NCI-H510A treated with DMSO at 0.1 percent for 48 hours (cell line): ENCODE measurements at regions not wholly inside any gene's neighbourhood (a gene's known extent, or its start where the extent isn't known, plus 50 kb on each side); places are given as distances from the start of the nearest gene placed in this dataset.

Experiments
- DNase-seq: peaks from one replicate; lab custom pipeline; 2025; lab: John Stamatoyannopoulos, UW

DNA sequence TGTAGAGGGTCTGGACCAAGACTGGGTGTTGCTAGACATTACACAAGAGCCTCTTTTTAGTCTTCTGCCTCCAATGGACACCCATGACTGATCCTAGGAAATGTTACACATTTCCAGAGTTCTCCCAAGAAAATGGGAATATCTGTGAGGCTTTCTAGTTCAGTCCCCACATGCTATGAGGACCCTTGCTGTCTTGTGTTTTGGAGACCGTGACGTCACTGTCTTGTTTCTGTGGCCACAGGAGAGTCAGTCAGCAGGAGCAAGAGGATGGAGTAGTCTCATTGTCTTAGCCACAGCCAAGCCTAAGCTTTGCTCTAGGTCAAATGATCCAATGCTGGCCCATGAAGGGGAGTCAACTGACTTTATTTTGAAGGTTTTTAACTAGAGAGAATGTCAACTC lies 820.1 kb upstream of the RBFOX1 start:
- no peak for DNase-seq

- no peak for DNase-seq
Measured at GRCh38 chr16:6510261-6510660, 822.4 kb upstream of the RBFOX1 start.

DNA sequence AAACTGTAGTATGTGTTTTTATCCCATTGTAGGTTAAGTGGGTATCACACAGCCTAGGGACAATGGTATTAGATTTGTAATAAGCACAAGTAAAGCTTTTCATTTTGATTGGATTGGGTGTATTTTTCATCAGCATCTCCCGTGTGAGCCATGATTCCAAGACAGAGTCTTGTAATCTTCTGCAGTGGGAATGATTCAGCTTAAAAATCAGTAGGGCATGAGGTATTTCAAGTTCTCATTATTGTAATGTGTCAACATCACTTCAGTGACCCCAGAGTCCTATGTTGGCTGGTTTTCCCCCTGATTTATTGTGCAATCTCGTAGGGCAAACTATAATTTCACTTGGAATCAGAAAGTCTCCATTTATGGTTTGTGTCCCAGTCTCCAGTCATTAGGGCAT lies 833.2 kb upstream of the RBFOX1 start:
- DNase-seq = no peak

- DNase-seq = no peak
Measured at GRCh38 chr16:6498858-6499257, 833.8 kb upstream of the RBFOX1 start.

- DNase-seq = no peak
Measured at GRCh38 chr16:6496996-6497395, 835.6 kb upstream of the RBFOX1 start.

- DNase-seq = no peak
Measured at GRCh38 chr16:6495486-6496210, 837.0 kb upstream of the RBFOX1 start.

- no peak for DNase-seq
Measured at GRCh38 chr16:6494716-6495115, 837.9 kb upstream of the RBFOX1 start.

DNA sequence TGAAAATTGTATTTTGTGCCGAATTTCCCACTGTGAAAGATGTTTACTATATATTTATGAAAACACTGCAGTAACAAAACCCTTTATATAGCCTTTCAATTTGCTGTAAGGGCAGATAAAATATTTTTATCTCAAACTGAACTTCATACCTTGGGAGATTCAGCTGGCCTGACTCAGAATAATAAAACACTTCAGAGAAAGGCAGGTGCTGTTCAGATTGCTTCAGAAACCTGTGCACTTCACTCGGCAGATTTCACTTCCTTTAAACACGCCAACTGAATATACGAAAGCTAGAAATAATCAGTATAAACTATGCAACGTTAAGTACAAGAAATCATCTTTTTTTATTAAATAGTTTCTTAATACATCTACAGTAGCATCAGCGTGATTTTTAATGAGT lies 839.1 kb upstream of the RBFOX1 start:
- no peak for DNase-seq

GRCh38 chr16:6492742-6493141 lies 839.9 kb upstream of the RBFOX1 start:
- DNase-seq = no peak

DNA sequence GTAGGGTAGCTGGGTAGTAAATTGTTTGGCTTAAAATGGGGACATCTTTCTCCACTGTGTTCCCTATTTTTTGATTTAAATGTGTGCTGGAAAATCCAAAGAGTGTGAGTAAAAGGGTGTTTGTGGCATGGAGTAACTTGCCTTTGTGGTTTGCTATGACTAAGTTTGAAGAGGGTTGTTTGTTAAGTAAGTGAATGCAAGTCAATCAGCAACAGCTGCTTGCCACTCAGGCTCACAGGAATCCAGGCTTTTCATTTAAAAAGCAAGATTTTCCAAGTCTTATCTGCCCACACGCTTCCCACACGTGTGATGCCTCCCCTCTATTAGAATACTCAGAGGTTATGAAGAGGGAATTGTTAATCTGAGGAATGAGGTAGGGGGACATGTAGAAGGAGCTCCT lies 847.7 kb upstream of the RBFOX1 start:
- no peak for DNase-seq

DNA sequence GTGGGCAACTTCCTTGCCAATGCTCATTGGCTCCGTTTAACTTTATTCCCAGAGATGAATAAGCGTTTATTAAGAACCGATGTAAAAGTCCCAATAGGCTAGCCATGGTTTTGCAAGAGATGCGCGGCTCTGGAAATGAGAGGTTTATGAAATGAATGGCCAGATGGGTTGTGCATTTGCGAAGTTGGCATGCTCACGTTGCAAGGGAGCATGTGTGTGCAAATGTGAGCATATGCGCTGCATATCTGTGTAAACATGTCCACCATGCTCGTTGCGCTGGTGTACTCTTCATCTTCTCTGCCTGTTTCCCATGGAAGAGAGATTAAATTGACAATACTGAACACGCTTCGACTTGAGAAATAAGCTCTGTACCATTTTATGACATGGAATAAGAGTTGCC lies 848.6 kb upstream of the RBFOX1 start:
- DNase-seq = no peak

DNA sequence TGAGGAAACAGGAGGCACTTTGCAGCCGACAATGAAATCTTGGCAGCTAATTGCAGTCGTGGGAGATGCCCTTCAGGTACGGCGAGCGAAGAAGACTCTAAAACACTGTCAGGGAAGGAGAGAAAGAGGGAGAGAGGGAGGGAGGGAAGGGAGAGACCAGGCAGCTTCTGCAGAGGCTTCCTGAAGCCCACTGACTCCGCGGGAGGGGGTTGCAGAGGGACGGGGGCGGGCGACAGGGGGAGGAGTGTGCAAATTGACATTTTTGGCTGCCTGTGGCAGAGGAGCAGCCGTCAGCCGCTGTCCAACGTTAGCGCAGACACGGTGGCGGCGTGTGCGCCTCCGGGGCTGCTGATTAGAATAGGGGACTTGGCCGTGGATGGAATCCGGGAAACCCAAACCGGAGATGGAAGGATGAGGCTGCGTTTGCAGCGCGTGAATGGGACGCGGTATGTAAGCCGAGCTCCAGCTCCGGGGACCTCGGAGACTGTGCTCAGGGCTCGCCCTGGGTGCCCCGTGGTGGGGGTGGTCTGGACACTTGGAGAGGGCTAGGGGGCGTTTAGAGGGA lies 849.1 kb upstream of the RBFOX1 start:
- DNase-seq = no peak

DNA sequence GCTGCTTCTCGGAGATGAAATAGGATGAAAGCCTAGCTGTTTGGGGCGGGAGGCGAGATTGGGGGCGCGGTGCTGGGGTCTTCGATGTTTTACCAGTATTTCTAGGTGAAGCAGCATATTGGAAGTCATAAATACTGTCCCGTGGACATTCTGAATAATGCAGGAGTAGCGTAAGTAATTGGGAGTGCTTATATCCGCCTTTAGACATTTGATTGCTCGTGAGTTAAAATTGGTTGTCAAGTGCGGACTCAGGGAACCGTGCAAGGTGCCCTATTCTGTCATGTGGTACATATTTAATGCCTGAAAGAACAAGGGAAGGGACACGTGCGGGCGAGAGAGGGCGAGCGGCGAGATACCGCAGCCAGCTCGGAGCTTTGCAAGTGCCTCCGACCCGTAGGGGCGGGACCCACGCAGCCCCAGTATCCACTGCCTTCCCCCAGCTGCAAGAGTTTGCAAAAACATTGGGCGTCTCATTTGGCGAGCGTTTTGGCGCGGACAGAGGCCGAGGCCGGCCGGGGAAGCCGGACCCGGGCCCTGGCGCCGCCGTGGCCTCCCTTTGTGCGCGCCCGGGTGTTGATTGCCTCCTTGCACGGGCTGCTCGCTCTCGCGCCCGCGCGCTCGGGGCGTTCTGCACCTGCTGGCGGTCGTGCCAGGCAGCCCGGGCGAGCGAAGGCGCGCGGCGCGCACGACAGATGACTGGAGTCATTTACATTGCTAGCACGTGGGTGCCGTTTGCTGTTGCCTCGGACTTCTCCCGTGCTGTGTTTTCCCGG lies 849.8 kb upstream of the RBFOX1 start:
- DNase-seq = no peak

GRCh38 chr16:6481894-6482293 lies 850.8 kb upstream of the RBFOX1 start:
- no peak for DNase-seq

- DNase-seq = no peak
Measured at GRCh38 chr16:6453742-6454141, 878.9 kb upstream of the RBFOX1 start.

DNA sequence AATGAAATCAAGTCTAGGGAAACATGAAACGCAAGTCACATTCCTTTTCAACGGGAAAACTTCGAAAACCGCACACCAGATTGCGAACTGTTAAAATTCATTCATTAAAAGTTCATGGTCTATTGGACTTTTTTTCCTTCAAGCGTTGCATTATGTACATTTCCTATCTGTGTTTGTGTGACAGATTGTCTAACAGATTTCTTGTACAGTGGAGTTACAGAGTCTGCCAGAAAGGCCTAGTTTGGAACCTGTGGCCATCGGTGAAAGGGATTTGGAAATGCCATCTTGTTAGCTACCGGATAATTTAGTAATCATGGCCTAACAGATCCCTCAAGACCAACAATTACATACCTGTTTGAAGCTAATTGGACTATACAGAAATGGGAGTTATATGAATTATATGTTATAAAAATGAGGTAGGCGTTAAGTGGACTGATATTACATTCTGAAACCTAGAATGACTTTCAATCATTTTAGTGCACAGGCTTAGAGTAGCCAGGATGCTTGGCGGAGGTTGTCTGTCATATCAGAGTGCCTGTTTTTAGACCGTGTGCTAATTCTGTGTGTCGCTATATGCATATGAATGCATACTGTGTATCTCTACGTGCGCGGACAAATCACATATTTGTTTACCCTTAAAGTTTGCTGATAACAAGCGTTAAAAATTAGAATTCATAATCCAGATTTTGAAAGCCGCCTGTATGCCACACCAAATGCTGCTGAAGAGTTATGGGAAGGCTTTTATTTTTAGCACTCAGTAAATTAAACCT lies 885.4 kb upstream of the RBFOX1 start:
- DNase-seq = no peak

DNA sequence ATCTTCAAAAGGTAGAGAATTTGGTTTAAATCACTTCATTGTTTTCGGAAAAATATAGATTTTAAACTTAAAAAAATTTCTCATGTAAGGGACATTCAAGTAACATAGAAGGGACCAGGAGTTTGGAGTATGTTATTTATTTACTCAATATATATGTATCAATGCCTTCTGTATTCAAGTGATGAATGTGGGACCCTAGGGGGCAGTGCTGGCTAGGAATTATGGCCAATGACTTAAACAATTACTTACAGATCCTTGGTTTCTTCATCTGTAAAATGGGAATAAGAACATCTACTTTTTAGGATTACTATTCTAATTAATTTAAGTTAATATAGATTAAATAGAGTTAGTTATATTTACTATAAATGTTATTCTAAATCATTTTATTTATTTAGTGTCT lies 886.3 kb upstream of the RBFOX1 start:
- DNase-seq = no peak

DNA sequence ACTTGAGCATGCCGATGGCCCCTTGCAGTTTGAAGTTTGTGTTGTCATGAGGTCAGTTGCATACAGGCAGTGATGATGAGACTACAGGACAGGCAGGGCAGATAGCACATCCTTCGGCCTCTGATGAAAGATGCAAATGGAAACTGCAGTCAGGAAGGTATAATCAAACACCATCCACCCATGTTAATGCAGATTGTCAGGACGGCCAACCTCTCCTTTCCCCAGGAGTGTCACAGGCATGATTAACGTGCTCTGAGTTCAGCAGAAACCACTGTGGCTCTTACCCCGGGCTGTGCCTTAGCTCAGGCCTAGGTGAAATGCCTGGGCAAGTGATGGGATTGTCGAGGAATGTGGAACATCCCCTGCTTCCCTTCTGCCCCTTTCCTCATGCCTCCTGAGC lies 893.5 kb upstream of the RBFOX1 start:
- no peak for DNase-seq

- no peak for DNase-seq
Measured at GRCh38 chr16:6428861-6429260, 903.8 kb upstream of the RBFOX1 start.

- no peak for DNase-seq
Measured at GRCh38 chr16:6427621-6428020, 905.0 kb upstream of the RBFOX1 start.

DNA sequence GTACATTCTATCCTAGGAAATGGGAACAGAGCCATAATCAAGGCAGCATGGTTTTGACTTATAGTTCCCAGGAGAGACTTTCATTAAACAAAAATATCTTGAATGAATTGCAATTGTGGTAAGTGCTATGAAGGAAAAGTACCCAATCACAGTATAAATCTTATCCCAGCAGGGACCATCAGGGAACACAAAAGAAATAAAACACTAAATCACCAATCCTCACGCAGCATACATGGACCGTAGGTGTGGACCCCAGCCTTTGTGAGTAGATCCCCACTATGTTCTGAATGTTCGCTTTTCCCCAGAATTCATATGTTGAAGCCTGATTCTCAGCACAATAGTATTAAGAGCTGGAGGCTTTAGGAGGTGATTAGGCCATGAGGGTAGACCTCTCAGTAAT lies 925.0 kb upstream of the RBFOX1 start:
- no peak for DNase-seq

DNA sequence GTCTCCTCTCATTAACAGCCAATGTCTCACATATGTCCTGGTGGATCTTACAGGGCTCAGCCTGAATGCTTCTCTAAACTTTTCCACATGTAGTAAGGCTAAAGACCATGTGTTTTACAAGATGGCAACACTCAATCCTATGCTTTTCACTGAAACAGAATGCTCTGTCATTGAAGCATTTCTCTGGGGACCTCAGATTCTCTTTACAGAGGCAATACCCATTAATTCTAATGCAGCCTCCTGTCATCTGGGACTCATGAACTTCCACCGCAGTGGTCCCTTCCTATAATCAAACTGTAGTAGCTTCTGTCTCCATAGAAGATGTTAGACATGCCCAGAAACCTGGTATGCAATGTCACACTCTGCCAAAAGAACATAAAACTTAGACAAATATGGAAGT lies 926.6 kb upstream of the RBFOX1 start:
- no peak for DNase-seq
